GM21390 (cell line): ENCODE measurements at regions not wholly inside any gene's neighbourhood (a gene's known extent, or its start where the extent isn't known, plus 50 kb on each side); places are given as distances from the start of the nearest gene placed in this dataset.
"Not testable (repeated sequence)": the region's sequence is repeated elsewhere in the genome, so short reads cannot be mapped to it uniquely, and the experiment has no call there.

Source experiments
- ATAC-seq: cut with Tn5 transposase; IDR thresholded peaks from one replicate; pipeline ENCODE4 v1.9.1; 2021; ENCODE audit not compliant: unreplicated experiment

DNA sequence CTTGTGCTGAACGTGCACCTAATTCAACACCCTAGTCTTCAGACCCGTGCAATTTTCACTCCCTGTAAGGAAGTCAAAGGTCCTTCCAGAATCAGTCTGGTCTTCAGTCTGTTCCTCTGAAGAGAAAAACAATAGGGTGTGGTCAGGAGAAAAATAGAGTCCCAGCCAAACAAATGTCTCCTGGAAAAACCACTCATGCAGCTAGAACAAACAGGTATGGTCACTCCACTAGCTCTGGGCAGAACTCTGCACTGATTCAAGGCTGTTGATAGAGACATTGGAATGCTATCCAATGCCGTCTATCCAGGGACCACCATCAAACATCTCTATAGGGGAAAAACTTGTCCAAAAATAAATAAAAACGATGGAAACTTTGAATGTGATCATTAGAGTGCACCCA, 81.8 kb upstream of the MAP3K1 start:
- no peak for ATAC-seq

DNA sequence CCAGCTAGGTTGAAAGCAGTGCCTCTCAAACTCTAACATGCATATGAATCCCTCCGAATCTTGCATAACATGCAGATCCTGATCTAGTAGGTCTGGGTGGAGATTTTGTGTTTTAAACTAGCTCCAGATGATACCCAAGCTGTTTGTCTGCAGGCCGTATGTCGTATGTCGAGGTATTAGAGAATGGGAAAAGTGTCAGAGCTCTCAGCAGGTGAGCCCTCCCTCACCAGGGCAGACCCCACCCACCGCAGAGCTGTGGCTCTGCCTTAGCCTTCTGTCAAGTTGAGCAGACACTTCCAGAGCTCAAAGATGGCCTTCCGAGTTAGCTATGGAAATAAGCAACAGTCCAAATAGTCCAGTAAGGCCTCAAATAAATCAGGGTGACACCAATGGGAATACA, 83.2 kb upstream of the MAP3K1 start:
- no peak for ATAC-seq

DNA sequence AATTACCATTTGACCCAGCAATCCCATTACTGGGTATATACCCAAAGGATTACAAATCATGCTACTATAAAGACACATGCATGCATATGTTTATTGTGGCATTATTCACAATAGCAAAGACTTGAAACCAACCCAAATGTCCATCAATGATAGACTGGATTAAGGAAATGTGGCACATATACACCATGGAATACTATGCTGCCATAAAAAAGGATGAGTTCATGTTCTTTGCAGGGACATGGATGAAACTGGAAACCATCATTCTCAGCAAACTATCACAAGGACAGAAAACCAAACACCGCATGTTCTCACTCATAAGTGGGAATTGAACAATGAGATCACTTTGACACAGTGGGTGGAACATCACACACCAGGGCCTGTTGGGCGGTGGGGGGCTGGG, 83.9 kb upstream of the MAP3K1 start:
- ATAC-seq, result not testable (repeated sequence)

DNA sequence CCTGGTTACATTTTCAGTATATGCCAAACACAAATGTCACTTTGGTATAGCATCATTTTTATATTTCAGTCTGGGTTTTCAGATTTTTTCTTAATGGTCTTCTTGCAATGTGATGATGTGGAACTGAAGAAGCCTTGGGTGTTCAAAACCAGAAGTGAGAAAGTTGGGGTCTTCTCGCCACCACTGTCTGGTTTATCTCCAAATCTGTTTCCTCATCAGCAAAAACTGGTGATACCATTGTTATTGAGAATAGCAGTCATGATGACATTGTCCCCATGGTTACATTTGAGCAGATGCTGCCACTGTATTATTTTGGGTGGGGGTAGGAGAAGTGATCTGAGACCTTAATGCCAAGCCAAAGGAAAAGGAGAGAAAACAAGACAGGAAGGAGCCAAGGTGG, 85.9 kb upstream of the MAP3K1 start:
- no peak for ATAC-seq

DNA sequence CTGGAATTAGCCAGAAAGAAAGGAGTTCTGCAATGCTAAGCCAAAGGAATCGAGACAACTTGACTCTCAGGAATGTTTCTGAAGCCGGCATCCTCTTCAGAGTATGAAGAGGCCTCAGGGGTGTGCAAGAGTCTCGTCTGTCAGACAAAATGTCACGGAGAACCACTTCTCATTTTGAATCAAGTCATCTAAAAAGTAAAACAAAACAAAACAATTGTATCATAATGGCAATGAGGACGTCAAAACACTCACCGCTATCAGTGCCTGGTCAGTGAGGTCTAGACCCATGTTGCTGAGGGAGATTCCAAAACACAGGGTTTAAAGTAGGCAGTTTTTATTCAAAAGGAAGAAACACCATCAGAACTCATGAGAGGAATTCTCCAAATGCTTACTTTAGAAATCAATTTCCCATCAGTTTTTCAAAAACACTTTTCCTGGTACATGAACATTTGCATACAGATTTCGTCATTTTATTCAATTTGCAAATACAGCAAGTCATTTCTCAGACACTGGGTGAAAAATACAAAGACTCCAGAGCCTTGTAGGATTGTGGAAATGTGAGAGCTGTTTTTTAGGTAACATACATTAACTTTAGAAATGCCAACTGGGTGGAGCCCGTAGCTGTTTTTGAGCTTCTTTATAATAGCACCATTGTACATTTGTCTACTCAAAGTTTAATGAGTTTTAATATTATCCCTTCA, 89.5 kb upstream of the MAP3K1 start:
- ATAC-seq, result no peak

DNA sequence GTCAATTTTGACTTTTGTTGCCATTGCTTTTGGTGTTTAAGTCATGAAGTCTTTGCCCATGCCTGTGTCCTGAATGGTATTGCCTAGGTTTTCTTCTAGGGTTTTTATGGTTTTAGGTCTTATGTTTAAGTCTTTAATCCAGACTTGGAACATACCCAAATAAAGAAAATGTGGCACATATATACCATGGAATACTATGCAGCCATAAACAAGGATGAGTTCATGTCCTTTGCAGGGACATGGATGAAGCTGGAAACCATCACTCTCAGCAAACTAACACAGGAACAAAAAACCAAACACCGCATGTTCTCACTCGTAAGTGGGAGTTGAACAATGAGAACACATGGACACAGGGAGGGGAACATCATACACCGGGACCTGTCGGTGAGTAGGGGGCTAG, 90.5 kb upstream of the MAP3K1 start:
- ATAC-seq, result not testable (repeated sequence)

DNA sequence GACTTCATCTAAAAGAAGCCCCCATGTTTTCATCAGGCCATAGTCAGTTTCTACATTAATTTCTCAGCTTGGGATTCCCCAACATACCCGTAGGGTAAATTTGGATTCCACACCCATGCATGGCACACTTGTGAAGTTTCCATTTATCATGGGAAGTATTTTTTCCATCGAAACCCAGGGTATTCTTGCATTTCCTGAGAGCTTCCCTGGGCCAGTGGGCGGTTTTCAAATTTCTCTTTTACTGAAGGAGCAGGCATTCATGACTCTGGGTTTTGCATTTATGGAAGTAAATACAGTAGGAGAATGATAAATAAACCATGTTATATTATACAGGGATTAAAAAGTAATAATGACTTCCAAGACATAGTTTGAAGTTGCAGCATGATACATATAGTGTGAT, 93.0 kb upstream of the MAP3K1 start:
- no peak for ATAC-seq

DNA sequence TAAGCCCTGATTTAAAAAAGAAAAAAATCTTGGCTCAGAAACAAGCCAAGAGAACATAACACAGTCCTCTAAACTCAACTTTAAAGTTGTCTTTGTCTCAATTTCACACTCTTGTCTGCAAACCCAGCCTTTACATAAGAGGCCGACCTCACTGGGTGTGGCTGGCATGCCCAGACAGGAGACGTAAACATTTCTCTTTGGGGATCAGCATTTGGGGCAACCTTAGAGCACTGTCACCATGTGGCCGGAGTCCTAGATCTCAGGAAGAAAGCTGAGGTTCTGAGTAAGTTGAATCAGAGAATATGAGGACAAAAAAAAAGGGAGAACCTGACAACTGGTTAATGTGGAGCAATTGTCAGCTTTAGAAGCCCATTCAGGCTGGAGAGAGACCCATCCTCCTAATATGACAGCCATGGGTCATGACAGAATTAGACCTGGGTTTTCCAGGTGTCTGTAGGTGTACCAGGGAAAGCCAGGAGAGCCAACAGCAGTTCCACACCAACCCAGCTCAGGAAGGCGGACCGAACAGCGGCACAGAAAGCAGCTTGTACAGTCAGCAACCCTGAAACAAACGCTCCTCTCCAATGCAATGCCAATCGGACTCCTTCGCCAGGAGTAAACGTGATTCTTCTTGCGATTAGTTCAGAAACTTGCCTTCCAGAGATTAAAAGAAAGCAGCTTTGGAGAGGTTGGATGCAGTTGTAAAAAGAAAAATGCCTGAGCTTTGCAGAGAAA, 97.9 kb upstream of the MAP3K1 start:
- no peak for ATAC-seq

DNA sequence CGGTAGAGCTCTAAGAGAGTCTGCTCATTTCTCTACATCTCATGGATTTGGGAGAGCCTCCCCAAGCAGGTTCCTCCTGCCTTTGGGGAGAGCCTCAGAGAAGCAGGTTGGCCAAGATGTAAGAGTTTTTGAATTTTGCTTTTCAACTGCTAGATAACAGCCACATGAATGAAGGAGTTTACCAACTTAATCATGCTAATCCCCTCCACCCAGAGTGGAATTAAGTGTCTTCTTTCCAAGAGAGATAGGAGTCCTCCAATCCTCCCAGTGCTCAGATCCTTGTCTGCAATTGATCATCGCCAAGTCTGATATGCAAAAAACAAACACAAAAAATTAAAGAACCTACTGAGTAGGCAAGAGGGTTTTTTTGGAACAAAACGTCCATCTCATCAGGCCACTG, 99.4 kb upstream of the MAP3K1 start:
- no peak for ATAC-seq

DNA sequence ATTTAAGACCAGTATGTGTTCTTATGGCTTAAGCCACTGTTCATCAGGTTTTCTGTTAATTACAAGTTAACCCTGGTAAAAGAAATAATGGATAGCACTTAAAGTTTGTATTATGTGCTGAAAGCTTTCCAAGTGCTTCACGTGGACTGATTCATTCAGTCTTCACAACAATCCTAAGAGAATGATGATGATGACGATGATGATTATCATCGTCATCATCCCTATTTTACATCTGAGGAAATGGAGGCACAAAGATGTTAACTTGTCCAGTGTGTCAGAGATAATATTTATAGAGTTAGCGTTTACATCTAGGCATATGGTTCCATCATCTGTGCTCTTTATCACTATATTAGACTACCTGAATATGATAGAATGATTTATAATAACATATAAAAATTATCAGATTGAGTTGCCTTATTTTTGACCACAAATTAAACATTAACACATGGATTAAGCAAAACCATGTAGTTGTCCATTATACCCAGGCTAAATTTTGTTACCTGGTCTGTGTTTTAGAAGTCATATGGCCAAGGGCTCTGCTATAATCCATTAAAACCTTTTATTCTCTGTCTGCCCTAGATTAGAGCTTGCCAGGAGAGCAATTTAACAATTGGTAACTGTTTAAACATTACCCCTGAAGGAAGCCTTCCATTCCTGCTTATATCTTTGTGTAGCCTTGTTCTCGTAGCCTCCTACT, 102.3 kb upstream of the MAP3K1 start:
- ATAC-seq, result no peak

DNA sequence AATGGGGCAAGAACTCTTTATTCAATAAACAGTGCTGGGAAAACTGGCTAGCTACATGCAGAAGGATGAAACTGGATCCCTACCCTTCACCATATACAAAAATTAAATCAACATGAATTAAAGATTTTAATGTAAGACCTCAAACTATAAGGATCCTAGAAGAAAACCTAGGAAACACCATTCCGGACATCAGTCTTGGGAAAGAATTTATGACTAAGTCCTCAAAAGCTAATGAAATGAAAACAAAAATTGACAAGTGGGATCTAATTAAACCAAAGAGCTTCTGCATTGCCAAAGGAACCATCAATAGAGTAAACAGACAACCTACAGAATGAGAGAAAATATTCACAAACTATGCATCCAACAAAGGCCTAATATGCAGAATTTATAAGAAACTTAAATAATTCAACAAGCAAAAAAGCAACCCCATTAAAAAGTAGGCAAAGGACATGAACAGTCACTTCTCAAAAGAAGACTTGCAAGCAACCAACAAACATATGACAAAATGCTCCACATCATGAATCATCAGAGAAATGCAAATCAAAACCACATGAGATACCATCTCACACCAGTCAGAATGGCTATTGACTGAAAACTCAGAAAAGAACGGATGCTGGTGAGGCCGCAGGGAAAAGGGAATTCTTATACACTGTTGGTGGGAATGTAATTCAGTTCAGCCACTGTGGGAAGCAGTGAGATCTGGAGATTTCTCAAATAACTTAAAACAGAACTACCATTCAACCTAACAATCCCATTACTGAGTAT, 104.3 kb upstream of the MAP3K1 start:
- no peak for ATAC-seq

DNA sequence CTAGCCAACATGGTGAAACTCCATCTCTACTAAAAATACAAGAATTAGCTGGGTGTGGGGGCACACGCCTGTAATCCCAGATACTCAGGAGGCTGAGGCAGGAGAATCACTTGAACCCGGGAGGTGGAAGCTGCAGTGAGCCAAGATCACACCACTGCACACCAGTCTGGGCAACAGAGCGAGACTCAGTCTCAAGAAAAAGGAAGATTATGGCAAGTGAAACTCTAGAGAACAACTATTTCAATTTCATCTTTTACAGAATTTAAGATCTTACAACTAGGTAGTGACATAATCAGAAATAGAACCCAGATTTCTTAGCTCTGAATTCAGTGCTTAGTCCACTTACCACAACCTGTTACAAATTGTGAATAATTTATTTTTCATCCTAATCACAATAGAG, 108.8 kb upstream of the MAP3K1 start:
- no peak for ATAC-seq

DNA sequence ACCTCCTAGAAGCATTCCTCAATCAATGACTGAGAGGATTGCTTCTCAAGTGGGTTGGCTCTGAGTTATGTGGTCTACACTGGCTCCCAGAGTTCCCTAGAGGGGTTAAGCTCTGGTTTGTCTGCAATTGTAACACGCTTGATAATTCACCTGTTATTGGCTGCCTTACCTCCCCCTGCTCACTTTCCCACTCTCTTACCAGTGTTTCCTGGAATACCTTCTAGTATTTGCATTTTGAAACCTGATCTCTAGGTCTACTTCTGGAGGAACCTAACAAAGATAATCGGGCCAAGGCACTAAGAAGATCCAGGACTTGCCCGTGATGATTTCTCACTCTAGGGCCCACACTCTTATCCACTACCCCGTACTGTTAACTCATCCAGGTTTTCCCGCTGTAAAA, 110.1 kb upstream of the MAP3K1 start:
- no peak for ATAC-seq

DNA sequence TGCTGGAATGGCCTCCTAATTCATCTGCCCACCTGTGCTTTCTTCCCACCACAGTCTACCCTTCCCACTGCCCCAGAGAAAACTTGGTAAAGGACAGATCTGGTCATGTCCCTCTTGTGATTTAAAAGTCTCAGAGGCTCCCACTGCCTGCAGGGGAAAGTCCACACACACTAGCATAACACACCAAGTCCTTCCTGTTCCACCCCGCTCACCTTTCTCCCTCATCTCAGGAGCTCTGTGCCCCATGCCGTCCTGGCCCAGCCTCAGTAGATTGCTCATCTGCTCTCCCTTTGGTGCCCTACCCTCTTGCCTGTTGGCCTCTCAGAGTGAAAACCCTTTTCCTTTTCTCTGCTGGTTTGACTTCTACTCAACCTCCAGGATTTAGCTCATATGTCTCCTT, 111.4 kb upstream of the MAP3K1 start:
- ATAC-seq, result no peak

DNA sequence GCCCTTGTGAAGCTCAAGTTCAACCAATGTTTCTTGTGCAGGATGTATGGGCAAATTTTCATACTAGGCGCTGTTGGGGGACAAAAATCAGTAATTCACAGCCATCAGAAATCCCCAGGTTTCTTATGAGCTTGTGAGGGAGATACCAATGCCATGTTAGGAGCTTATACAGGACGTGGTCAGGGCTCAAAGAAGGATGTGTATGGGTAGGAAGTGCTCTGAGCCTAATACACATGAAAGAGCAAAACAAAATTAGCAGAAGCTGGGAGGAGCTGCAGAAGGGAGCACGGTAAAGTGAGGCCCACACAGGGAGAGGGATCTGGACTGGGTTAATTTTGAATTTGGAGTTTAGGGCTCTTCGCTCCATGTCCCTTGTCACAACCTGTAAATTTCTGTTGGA, 114.6 kb upstream of the MAP3K1 start:
- ATAC-seq, result no peak

DNA sequence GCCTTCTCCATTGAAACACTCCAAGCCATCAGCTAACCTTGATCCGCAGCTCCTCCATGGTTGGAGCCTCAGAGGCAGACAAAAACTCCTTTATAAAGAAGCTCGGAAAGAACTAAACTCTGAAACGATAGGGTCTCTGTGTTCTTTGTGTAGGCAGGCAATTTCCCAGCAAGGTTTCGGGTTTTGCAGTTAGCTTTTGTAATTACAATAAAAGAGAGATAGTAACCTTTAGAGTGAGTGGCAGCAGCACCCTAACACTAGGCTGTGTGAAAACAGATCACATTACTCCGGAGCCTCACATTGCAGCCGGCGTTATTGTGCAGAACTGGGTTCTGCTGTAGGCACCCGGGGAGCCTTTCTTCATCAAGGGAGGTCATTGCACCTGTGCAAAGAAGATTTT, 115.8 kb upstream of the MAP3K1 start:
- no peak for ATAC-seq

DNA sequence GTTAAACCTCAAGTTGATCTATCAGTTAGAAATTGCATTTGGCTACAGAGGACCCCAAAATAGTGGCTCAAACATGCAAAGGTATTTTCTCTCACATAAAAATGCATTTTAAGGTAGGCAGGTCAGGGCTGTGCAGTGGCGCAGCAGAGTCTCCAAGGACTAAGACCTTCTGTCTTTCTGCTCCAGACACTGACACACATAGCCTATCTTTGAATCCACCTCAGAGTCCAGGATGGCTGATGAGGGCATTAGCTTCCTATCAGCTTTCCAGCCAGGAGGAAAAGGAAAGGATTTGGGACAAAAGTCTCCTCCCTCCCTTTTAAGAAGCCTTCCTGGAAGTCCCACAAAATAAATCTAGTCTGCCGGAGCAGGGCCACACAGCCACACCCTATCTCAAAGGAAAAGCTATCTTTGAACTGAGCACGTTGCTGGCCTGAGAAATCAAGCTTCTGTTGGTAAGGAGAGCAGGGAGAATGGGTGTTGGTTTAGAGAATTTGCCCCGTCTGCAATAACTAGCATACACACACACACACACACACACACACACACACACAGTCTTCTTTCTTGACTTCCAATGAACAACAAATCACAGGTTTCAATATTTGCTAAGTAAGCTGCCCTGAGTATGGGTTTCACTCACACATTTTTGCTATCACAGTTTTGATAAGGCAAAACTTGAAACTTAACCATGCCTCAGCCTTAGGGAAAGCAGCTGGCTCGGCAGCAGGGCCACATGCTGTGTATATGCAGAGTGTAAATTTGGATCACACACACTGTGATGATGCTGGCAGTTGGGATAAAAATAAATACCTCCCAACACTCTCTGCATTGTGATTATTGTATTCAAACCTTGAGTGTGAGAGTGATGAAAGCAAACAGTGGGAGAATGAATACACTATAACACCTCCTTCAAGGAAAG, 116.6 kb upstream of the MAP3K1 start:
- no peak for ATAC-seq

DNA sequence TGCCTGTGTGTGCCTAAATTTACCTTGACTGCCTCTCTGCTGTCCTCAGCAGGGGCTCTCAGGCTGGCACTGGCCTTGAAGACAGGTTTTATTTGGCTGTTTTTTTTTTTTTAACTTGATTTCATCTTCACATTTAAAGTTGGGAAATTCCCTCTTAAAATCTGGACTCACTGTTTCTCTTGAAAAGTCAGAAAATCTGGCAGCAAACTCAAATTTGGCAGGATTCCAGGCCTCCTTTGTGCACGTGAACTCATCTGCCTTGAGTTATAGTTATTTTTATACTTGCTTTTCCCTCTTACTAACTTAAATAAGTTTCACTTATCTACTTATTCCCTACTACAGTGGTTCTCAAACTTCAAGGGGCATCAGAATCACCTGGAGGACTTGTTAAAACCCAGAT, 118.4 kb upstream of the MAP3K1 start:
- ATAC-seq, result no peak

DNA sequence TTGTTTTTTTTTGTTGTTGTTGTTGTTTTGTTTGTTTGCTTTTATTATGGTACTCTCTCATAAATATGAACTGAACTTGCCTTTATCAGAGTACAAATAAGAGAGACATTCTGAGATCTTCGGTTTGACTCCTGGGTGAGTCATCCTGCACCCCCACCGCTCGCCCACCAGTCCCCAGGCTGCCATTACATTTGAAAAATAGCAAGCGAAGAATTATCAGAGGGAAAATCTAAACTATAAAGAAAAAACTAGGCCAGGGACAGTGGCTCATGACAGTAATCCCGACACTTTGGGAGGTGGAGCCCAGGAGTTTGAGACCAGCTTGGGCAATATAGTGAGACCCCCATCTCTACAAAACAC, 122.1 kb upstream of the MAP3K1 start:
- no peak for ATAC-seq

DNA sequence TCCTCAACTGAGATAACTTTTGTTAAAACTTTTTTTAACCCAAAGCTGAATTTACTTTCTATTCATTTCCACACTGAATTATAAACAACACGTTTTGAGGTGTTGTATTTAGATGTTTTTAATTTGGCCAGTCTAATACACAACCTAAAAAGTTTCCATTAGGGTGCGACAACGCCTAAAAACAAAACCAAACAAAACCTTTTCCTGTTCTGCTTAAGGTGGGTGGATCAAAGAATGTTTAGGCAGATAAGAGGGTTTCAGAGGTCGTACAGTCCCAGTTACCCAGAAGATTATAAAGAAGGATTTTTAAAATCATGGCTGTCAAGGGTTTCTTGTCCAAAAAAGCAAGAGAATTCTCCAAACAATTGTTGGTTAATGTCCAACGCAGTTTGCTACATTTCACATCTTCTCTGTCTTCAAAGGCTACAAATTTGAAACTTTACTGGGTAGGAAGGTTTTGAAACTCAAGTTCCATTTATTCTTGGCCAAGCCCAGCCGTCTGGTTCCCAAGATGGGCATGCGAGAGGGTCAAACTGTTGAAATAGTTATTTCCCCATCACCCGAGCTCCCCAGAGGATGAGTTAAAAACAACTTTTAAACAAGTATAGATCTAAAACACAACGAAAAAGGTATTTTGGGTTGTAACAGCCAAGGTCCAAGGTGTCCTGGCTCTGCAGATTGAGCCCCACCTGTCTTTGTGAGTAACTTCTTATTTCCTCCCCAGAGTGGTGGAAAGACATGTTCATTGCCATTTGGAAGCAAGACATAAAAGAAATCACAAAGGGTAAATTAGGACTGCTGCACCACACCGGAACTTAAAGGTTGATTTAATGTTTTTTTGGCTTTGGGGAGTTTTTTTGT, 122.8 kb upstream of the MAP3K1 start:
- ATAC-seq, result no peak
